ENCODE measurements at regions not wholly inside any gene's neighbourhood (a gene's known extent, or its start where the extent isn't known, plus 50 kb on each side); places are given as distances from the start of the nearest gene placed in this dataset.

DNA sequence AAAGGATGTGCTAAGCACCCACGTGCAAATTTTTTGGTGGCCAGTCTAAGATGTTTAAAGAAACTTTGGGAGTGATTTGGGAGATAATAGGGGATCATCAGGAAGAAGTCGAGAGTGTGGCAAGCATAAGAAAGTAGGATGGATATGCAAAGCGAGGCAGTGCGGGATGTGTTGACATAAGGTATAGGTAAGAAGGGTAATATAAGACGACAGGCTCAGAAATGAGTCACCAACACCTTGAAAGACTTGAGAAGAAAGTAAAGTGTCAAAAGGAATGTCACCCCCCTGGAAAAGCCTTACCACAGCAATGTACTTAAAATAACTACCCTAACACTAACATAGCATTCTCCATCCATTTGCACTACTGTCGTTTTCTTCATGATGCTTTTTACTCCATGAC, 69.8 kb upstream of the BMP2K start:
- Histone ChIP-seq H3K14ac (ENCODE audit: insufficient read depth, low read length) (no peak overlapping the region), H4K91ac (ENCODE audit: insufficient read length, low read depth, low read length) (no peak overlapping the region), H3K79me2 (ENCODE audit: insufficient read depth, low read length) (no peaks in the 10 kb centered on the region), H2BK15ac (ENCODE audit: low read depth, low read length) (no peak overlapping the region), H2BK20ac (ENCODE audit: low read depth, low read length, poor library complexity, severe bottlenecking) (no peak overlapping the region), H3K4me2 (ENCODE audit: insufficient read depth, insufficient read length, low read length) (peak overlapping the region; percentile 20), H3K18ac (ENCODE audit: insufficient read length, low read depth, low read length) (no peak overlapping the region), H3K23me2 (ENCODE audit: insufficient read length, low read depth, low read length, poor library complexity, severe bottlenecking) (no peaks in the 10 kb centered on the region), H2BK120ac (ENCODE audit: low read depth, low read length, poor library complexity, severe bottlenecking) (no peak overlapping the region), H3K9ac (ENCODE audit: extremely low read depth, insufficient read length, low read length) (no peak overlapping the region), H3K9me3 (ENCODE audit: control insufficient read depth, low read depth, low read length) (no peaks in the 10 kb centered on the region), H3K79me1 (ENCODE audit: insufficient read depth, low read depth, low read length, poor library complexity, severe bottlenecking) (no peaks in the 10 kb centered on the region), H4K20me1 (ENCODE audit: control insufficient read depth, insufficient read depth, insufficient read length) (no peaks in the 10 kb centered on the region), H2AK5ac (ENCODE audit: insufficient read length, low read length) (no peak overlapping the region), H2BK12ac (ENCODE audit: insufficient read length, low read depth, low read length) (no peak overlapping the region), H3K27me3 (ENCODE audit: insufficient read depth, low read length) (no peaks in the 10 kb centered on the region), H3K23ac (ENCODE audit: insufficient read length, low read depth, low read length) (no peak overlapping the region), H2BK5ac (ENCODE audit: insufficient read length, low read length) (no peak overlapping the region), H4K8ac (replicated peaks; ENCODE audit: insufficient read length, low read depth, low read length) (no peak overlapping the region), H3T11ph (ENCODE audit: low read length) (no peak overlapping the region), H2AFZ (ENCODE audit: low read length) (no peak overlapping the region), H3K4ac (ENCODE audit: low read depth, low read length) (no peak overlapping the region), H3K27ac (ENCODE audit: insufficient read length, low read depth, low read length) (no peak overlapping the region), H3K4me1 (ENCODE audit: insufficient read depth, low read length) (peaks cover 7% of the 10 kb centered on the region; the same call in 1 of the 2 replicates), H4K5ac (ENCODE audit: insufficient read length, low read depth, low read length) (no peak overlapping the region), H3K56ac (ENCODE audit: insufficient read length, low read depth, low read length) (no peak overlapping the region)
- WGBS (ENCODE audit: extremely low coverage, insufficient read length, low lambda C conversion rate), result no CpG with 5 or more reads among the region's 6 CpGs
- H3K36me3 Mint-ChIP-seq (ENCODE audit: insufficient read depth in 1 of 3, low read depth in 3 of 3), result peaks cover 0 to 7% (median 0%) of the 10 kb centered on the region in 3 experiments; a peak in 2 of 7 replicates
- H3K4me1 Mint-ChIP-seq, result peaks cover 32 to 34% of the 10 kb centered on the region in 2 experiments
- H3K27ac Mint-ChIP-seq, result peak overlapping the region in 1 of 3 experiments; percentile 16; a peak in 2 of 7 replicates
- TF ChIP-seq, protein P1, sequence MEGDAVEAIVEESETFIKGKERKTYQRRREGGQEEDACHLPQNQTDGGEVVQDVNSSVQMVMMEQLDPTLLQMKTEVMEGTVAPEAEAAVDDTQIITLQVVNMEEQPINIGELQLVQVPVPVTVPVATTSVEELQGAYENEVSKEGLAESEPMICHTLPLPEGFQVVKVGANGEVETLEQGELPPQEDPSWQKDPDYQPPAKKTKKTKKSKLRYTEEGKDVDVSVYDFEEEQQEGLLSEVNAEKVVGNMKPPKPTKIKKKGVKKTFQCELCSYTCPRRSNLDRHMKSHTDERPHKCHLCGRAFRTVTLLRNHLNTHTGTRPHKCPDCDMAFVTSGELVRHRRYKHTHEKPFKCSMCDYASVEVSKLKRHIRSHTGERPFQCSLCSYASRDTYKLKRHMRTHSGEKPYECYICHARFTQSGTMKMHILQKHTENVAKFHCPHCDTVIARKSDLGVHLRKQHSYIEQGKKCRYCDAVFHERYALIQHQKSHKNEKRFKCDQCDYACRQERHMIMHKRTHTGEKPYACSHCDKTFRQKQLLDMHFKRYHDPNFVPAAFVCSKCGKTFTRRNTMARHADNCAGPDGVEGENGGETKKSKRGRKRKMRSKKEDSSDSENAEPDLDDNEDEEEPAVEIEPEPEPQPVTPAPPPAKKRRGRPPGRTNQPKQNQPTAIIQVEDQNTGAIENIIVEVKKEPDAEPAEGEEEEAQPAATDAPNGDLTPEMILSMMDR (conservative IDR thresholded peaks at IDR 0.05), result no peak
- no peaks in the 10 kb centered on the region; the same call in 1 of the 2 replicates for H3K27me3 Mint-ChIP-seq (ENCODE audit: low read depth)
- peaks cover 17 to 18% of the 10 kb centered on the region in 2 experiments for H3K9me3 Mint-ChIP-seq
- H3K4me3 Mint-ChIP-seq, result peak overlapping the region in 1 of 2 experiments; percentile 18; a peak in 1 of 5 replicates
- peak; percentile 49 for DNase-seq
